ENCODE measurements at regions not wholly inside any gene's neighbourhood (a gene's known extent, or its start where the extent isn't known, plus 50 kb on each side); places are given as distances from the start of the nearest gene placed in this dataset.

DNA sequence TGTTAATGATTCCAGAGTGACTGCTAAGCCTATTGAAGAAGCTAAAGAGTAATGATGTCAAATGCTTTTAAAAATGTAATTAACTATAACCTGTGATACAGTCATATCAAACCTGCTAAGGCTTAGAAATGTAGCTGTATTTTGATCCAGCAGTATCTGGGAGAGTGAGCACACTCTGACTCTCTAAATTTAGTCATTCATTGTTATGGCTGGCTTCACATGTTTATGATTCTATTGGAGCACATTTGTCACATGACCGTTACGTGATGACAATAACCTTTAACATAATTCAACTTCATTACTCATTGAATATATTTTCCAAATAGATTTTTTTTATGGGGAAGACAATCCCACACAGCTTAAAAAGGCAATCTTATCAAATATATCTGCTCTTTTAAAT, 587.1 kb downstream of the LMO4 start:
- TF ChIP-seq, protein P1, sequence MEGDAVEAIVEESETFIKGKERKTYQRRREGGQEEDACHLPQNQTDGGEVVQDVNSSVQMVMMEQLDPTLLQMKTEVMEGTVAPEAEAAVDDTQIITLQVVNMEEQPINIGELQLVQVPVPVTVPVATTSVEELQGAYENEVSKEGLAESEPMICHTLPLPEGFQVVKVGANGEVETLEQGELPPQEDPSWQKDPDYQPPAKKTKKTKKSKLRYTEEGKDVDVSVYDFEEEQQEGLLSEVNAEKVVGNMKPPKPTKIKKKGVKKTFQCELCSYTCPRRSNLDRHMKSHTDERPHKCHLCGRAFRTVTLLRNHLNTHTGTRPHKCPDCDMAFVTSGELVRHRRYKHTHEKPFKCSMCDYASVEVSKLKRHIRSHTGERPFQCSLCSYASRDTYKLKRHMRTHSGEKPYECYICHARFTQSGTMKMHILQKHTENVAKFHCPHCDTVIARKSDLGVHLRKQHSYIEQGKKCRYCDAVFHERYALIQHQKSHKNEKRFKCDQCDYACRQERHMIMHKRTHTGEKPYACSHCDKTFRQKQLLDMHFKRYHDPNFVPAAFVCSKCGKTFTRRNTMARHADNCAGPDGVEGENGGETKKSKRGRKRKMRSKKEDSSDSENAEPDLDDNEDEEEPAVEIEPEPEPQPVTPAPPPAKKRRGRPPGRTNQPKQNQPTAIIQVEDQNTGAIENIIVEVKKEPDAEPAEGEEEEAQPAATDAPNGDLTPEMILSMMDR (IDR thresholded peaks at IDR 0.05; ENCODE audit: low read length), result no peak
- no peak for TF ChIP-seq EZH2 (IDR thresholded peaks at IDR 0.05; ENCODE audit: borderline replicate concordance, low read length)

All from OCI-LY1 (cell line).